ENCODE measurements at regions not wholly inside any gene's neighbourhood (a gene's known extent, or its start where the extent isn't known, plus 50 kb on each side); places are given as distances from the start of the nearest gene placed in this dataset.

DNA sequence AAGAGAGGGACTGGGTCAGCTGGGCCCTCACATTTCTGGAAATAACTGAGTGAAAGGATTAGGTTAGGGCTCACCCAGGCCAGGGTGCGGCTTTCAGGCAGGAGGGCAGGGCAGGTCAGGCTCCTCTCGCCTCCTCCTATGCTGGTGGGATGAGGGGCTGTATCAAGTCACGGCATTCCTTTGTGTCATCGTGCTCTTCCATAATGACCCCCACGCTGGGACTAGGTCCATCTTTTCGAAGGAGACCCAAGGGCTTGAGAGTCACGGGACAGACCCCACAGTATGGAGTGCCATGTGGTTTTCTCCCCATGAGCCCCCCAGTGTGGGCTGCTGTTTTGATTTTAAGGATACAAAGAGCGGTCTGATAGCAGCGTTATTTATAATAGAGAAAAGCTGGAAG, 137.8 kb upstream of the COPS8 start:
- no peak for TF ChIP-seq ATF1 (CRISPR knock-in tag; IDR thresholded peaks at IDR 0.05)
- TF ChIP-seq, protein P1, sequence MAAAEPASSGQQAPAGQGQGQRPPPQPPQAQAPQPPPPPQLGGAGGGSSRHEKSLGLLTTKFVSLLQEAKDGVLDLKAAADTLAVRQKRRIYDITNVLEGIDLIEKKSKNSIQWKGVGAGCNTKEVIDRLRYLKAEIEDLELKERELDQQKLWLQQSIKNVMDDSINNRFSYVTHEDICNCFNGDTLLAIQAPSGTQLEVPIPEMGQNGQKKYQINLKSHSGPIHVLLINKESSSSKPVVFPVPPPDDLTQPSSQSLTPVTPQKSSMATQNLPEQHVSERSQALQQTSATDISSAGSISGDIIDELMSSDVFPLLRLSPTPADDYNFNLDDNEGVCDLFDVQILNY (CRISPR knock-in tag; IDR thresholded peaks at IDR 0.05) = no peak
- no peak for TF ChIP-seq ELF4 (CRISPR knock-in tag; IDR thresholded peaks at IDR 0.05; ENCODE audit: low read depth)
- no peak for TF ChIP-seq ZNF232 (CRISPR knock-in tag; IDR thresholded peaks at IDR 0.05)
- no peak for TF ChIP-seq MXD4 (CRISPR knock-in tag; IDR thresholded peaks at IDR 0.05; ENCODE audit: borderline replicate concordance)
- TF ChIP-seq, protein P2, sequence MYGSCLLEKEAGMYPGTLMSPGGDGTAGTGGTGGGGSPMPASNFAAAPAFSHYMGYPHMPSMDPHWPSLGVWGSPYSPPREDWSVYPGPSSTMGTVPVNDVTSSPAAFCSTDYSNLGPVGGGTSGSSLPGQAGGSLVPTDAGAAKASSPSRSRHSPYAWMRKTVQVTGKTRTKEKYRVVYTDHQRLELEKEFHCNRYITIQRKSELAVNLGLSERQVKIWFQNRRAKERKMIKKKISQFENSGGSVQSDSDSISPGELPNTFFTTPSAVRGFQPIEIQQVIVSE (CRISPR knock-in tag; IDR thresholded peaks at IDR 0.05; ENCODE audit: borderline replicate concordance) = no peak
- TF ChIP-seq, protein P3, sequence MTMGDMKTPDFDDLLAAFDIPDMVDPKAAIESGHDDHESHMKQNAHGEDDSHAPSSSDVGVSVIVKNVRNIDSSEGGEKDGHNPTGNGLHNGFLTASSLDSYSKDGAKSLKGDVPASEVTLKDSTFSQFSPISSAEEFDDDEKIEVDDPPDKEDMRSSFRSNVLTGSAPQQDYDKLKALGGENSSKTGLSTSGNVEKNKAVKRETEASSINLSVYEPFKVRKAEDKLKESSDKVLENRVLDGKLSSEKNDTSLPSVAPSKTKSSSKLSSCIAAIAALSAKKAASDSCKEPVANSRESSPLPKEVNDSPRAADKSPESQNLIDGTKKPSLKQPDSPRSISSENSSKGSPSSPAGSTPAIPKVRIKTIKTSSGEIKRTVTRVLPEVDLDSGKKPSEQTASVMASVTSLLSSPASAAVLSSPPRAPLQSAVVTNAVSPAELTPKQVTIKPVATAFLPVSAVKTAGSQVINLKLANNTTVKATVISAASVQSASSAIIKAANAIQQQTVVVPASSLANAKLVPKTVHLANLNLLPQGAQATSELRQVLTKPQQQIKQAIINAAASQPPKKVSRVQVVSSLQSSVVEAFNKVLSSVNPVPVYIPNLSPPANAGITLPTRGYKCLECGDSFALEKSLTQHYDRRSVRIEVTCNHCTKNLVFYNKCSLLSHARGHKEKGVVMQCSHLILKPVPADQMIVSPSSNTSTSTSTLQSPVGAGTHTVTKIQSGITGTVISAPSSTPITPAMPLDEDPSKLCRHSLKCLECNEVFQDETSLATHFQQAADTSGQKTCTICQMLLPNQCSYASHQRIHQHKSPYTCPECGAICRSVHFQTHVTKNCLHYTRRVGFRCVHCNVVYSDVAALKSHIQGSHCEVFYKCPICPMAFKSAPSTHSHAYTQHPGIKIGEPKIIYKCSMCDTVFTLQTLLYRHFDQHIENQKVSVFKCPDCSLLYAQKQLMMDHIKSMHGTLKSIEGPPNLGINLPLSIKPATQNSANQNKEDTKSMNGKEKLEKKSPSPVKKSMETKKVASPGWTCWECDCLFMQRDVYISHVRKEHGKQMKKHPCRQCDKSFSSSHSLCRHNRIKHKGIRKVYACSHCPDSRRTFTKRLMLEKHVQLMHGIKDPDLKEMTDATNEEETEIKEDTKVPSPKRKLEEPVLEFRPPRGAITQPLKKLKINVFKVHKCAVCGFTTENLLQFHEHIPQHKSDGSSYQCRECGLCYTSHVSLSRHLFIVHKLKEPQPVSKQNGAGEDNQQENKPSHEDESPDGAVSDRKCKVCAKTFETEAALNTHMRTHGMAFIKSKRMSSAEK (CRISPR knock-in tag; IDR thresholded peaks at IDR 0.05; ENCODE audit: borderline replicate concordance) = no peak
- TF ChIP-seq NR2C2 (CRISPR knock-in tag; IDR thresholded peaks at IDR 0.05) = no peak
- TF ChIP-seq ZNF416 (CRISPR knock-in tag; IDR thresholded peaks at IDR 0.05) = no peak
- TF ChIP-seq IRF2 (CRISPR knock-in tag; IDR thresholded peaks at IDR 0.05; ENCODE audit: borderline replicate concordance, low read depth) = no peak
- TF ChIP-seq, protein P4, sequence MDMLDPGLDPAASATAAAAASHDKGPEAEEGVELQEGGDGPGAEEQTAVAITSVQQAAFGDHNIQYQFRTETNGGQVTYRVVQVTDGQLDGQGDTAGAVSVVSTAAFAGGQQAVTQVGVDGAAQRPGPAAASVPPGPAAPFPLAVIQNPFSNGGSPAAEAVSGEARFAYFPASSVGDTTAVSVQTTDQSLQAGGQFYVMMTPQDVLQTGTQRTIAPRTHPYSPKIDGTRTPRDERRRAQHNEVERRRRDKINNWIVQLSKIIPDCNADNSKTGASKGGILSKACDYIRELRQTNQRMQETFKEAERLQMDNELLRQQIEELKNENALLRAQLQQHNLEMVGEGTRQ (CRISPR knock-in tag; IDR thresholded peaks at IDR 0.05) = no peak
- TF ChIP-seq GRHL2 (CRISPR knock-in tag; IDR thresholded peaks at IDR 0.05; ENCODE audit: insufficient replicate concordance, severe bottlenecking) = no peak
- no peak for TF ChIP-seq OVOL2 (CRISPR knock-in tag; IDR thresholded peaks at IDR 0.05; ENCODE audit: borderline replicate concordance)
- H3K36me3 Mint-ChIP-seq = peaks cover 14% of the 10 kb centered on the region
- DNase-seq (ENCODE audit: low spot score) = no peak
- peaks cover 9% of the 10 kb centered on the region for H3K4me1 Mint-ChIP-seq
- CTCF ChIA-PET = no interaction called here
- peaks cover 4% of the 10 kb centered on the region; the same call in 1 of the 2 replicates for H3K27me3 Mint-ChIP-seq (ENCODE audit: low read depth)
- H3K9me3 Mint-ChIP-seq = peaks cover 17% of the 10 kb centered on the region
- no peak overlapping the region for H3K27ac Mint-ChIP-seq
- no peak for ATAC-seq
- POLR2A ChIA-PET = no interaction called here
- no peak overlapping the region for H3K4me3 Mint-ChIP-seq

DNA sequence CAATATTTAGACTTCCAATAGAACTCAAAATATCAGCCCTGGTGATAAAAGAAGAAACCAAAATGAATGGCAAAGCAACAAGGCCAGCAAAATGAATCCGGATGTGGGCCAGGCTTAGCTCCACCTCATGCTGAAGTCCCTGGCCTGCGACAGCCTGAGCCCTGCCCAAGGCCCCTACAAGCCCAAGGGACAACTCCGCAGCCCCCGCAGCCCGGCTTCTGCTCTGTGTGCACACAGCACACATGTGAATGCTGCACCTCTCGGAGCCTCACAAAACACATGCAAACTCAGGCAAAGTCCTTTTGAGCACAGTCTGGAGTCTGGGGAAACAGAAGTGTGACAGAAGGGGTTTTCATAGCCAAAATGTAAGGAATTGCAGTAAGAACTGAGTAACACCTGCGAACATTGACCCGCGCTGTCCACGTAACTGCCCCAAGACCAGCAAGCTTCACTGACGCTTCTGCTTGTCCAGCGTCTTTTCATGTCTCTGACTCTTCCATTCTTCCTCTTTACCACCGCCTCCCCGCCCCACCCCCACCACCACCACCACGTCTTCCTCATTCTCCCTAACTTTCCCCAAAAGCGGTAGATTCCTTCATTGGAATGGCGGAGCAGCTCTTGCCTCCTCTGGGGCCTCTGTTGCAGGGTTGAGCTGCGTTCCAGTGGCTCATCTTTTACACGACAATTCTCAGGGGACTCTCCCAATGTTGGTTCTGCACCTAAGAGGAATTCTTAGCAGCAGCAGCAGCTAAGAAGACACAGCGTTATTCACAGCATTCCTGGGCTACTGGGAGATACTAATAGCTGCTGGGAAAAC, 136.4 kb upstream of the COPS8 start:
- CTCF ChIA-PET = interaction anchor here (0.7 to 1.2 kb wide), 2 partner anchors 13 to 78 kb away, joined by 3 read pairs; no protein-coding TSS in a partner anchor

More for the DNA sequence above, 136.4 kb upstream of the COPS8 start:
- Mint-ChIP-seq H3K27me3 (ENCODE audit: low read depth) (no peaks in the 10 kb centered on the region), H3K4me1 (peaks cover 9% of the 10 kb centered on the region), H3K4me3 (no peak overlapping the region), H3K36me3 (peaks cover 16% of the 10 kb centered on the region), H3K9me3 (peaks cover 26% of the 10 kb centered on the region), H3K27ac (no peak overlapping the region)
- TF ChIP-seq, protein P5, sequence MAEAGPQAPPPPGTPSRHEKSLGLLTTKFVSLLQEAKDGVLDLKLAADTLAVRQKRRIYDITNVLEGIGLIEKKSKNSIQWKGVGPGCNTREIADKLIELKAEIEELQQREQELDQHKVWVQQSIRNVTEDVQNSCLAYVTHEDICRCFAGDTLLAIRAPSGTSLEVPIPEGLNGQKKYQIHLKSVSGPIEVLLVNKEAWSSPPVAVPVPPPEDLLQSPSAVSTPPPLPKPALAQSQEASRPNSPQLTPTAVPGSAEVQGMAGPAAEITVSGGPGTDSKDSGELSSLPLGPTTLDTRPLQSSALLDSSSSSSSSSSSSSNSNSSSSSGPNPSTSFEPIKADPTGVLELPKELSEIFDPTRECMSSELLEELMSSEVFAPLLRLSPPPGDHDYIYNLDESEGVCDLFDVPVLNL (CRISPR knock-in tag; IDR thresholded peaks at IDR 0.05; ENCODE audit: borderline replicate concordance, low read depth) = no peak
- no peak for TF ChIP-seq ZNF423 (CRISPR knock-in tag; IDR thresholded peaks at IDR 0.05)
- DNase-seq (ENCODE audit: low spot score) (no peak), ATAC-seq (peak; percentile 32; the same call in 1 of the 2 replicates)
- POLR2A ChIA-PET = no interaction called here
